GM21360 (cell line): ENCODE measurements at regions not wholly inside any gene's neighbourhood (a gene's known extent, or its start where the extent isn't known, plus 50 kb on each side); places are given as distances from the start of the nearest gene placed in this dataset.

Source experiments
- ATAC-seq: cut with Tn5 transposase; IDR thresholded peaks from one replicate; pipeline ENCODE4 v1.9.1; 2021; ENCODE audit warnings: mild to moderate bottlenecking, moderate library complexity; ENCODE audit not compliant: unreplicated experiment

DNA sequence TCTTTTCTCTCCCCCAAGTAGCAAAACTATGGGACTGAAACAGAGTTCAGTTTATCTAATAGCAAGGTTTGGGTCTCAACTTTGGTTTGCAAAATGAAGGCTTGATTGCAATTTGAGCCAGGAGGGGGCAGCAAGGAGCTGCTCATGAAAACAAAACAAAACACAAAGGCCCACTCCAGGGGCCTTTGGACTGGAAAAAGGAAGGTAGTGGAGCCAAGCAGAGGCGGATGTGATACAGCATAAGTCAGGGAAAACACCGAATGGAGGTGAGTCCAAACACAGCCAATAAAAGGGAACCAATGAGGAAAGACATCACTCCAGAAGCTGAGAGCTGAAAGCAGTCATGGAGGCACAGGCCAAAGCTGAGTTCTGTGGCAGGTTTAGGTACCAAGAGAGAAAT, 799.7 kb upstream of the ACVR2A start:
- peak; percentile 86 for ATAC-seq

DNA sequence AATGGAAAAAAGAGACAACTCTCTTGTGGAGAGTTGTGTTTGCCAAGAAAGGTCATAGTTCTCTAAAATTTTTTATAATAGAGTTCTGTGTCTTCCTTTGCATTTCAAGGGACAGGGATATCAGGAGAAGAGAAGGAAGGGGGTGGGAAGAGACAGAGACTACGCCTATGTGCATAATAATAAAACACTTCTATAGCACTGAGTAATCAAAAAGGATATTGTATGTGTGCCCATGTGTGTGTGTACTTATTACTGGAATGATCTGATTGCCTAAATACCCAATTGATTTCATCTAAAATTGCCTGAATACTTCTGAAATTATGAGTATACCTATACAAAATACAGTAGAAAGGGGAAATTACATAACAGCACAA, 803.7 kb upstream of the ACVR2A start:
- no peak for ATAC-seq

DNA sequence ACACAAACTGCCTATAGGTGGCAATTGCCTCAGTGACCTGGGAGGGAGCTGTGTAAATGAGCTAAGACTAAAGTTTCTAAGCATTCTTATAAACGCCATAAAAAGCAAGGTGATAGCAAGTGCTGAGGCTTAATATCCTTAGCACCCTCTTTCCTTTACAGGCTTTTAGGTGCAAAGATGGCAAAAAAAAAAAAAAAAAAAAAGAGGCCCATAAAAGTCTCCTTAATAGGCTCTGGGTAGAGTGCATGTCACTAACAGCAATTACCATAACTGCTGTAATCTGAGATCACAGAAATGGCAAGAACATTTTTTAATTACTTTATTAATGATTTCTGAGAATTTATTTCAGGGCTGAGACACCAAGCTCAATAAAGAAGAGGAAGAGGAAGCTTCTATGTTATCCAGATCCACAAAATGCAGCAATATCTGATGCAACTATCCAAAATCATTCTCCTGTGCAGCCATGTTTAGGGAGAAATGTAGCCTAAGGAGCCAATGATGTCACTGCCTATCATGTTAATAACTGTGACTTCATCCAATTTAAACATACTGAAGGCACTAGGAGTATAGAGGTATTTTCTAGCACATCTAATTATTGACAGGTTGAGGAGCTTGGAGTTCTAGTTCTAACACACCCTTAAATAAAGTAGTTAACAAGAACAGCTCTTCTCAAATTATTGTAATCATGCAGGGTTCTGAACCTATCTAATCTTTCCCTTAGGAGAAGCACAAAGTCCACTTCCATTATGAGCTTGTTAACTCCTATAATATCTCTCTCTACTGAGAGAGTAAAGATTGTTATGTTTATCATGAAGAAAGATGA, 804.3 kb upstream of the ACVR2A start:
- no peak for ATAC-seq

DNA sequence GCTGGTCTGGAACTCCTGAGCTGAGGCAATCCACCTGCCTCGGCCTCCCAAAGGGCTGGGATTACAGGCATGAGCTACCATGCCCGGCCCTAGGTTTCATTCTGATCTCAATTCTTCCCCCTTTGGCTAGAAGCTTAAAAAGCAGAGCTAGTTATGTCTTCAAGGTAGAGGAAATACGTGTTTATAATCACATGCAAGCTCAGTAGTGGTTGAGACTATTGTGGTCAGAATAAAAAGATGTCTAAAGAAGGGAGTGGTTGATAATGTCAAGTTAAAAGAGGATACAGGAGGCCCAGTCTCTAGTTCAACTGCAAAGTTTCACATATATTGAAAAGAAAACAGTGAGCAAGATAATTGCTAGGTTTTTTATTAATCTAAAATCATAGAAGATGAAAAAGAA, 807.8 kb upstream of the ACVR2A start:
- no peak for ATAC-seq

DNA sequence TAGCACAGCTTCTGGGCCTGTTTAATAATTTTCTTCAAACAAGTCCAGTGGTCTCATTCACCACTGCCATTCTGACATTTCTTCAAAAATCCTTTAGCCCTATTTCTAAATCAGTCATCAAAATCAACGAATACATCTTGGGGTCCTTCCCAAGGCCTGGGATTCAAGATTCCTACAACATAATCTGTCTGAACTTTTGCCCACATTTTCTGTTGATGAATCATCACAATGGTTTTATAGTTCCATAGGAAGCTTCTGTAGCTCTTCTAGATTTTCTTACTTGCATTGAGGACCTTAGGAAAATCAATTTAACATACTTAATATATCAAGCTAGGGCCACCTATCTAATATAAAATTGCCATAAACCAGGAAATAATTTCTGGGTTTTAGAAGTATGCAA, 811.8 kb upstream of the ACVR2A start:
- ATAC-seq: no peak

DNA sequence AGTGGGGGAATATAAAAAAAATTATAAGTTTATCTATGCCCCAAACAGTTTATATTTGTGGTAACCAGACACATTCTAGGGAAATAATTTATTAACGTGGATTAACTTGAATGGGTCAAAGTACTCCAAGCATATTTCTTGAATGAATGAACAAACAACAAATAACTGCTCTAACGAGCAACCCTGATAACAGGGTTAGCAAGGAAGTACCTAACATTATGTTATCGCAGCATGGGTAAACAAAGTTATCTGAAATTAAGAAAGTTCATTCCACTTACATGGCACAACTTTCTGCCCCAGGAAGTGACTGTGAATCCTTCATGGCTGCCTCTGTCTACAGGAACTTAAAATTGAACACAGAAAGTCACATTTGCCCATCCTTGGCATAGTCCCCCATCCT, 812.9 kb upstream of the ACVR2A start:
- no peak for ATAC-seq

DNA sequence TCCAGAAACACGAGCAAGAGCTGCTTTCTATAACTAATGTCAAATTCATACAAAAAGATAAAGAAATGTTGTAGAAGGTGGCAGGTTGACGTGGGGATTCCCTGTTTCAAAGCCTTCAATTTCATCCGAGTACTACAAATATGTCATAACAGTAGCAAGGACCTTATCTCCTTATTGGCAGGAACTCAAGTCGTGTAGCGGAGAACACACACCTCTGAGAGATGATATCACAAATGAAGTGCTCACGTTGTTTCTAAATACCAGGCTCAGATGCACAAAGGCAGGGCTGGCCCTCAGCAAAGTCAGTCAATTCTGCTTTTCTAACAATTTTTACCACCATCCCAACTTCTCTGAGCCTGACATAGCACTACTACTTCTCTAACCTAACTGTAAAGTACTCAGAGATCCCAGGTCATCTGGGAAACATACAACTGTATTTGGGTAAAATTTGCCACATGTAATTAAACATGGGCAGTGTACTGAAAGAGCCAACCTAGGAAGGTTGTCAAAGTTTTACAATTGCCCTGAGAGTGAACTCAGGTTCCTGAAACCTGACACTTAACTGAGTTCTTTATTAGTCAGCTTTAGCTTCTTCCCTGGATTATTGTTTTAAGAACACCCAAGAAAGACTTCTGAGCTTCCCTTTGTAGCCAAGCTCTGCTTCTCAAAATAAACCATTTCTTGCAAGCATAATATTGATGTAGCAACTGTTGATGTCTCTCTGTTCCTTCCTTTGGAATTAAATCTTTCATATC, 813.7 kb upstream of the ACVR2A start:
- ATAC-seq: no peak

DNA sequence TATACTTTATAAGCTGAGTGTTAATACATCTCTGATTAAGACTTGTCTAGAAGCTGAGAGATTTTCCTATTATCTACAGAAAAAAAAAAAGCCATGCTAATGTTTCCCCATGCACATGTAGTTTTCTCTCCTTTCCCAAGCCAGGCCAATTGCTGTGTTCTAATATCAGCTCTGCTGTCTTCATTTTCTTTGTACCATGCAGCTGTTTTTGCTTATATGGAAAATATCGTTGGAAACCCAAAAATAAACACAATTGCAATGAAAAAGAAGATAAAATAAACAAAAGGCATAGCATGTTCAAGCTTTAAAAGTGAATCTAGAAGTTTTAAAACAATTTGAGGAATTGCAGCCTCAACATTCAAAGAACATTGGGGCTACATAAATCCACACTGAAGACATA, 817.4 kb upstream of the ACVR2A start:
- no peak for ATAC-seq

- ATAC-seq: no peak
Observed at GRCh38 chr2:147026664-147027295, 818.0 kb upstream of the ACVR2A start.

DNA sequence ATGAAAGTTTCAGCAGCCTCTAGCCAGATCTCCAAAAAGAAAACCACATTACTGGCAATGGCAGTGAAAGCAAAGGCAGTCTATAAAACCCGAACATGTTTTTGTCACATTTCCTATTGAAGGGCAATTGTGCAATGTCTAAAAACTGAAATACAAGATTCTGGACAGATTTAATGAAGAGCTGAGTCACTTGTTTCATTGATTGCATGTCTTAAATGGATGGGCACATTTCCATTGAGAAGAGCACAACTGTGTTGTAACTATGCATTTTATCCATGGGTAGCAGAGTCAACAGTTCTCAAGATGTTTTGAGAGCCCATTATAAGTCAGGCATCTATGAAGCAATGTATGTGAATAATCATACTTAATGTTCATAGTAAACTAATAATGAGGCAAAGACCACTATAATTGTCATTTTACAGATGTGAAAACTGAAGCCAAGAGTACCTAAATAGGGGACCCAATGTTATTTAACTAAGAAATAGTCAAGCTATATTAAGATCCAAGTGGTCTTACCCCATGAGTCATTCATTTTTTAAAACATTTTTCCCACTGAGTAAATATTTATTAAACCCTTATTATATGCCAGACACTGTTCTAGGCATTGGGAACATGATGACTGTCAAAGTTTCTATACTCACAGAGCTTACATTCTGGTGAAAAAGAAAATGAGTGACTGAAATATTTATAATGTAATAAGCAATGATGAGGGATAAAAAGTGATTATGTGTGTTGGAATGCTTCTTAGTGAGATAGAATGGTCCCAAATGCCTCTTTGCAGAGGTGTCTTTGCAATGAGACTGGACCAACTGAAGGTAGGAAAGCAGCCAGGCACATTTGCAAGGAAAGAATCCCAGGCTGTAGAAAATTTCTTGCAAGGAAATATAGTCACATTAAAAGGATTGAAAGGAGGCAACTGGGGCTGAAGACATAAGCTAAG, 818.9 kb upstream of the ACVR2A start:
- ATAC-seq: no peak

DNA sequence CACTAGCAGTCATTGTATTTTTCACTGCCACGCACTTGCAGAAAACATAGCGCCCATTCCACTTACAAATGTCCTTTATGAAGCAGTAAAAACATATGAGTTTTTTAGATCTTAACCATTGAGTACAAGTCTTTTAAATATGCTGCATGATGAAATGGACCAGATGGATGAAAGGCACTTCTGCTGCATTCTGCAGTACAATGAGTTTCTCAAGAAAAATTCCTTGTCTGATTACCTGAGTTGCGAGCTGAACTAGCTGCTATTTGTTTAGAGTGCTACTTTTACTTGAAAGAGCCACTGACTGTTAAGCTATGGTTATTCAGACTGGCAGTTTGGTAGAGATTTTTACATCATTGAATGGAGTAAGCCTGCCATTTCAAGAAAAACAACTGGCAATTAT, 825.5 kb upstream of the ACVR2A start:
- ATAC-seq: no peak

GRCh38 chr2:147017951-147018645, 826.7 kb upstream of the ACVR2A start:
- ATAC-seq: no peak

GRCh38 chr2:147016181-147016580, 828.6 kb upstream of the ACVR2A start:
- ATAC-seq: no peak

- ATAC-seq: no peak
Observed at GRCh38 chr2:147015591-147015990, 829.2 kb upstream of the ACVR2A start.

DNA sequence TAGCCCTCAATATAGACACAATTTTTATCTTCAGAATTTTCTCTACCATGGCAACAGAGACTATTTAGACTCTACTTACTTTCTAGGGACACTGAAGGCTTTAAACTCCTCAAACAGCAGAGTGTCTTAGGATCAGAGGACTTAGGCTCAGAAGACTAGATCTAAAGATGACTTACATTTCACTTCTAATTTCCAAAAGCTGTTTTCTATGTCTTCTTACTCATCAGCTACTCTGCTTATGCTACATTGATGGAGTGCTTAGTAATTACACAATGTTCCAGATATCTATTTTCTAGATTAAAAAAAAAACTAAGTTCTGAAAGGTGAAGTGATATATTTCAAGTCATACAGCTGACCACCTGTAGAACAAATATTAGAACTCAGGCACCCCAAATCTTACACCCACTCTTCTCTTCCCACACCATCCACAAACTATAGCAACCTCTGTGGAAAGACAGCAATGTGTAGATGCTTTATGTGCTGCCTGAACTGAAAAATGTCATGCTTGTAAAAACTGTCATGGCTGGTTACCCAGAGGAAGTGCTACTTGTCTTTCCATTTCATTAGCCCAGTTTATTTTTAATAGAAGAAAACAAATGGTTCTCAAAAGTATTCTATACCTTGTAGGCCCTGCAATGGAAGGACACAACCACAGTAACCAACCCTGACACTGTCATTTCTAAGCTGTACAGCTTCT, 831.0 kb upstream of the ACVR2A start:
- ATAC-seq: peak; percentile 74

DNA sequence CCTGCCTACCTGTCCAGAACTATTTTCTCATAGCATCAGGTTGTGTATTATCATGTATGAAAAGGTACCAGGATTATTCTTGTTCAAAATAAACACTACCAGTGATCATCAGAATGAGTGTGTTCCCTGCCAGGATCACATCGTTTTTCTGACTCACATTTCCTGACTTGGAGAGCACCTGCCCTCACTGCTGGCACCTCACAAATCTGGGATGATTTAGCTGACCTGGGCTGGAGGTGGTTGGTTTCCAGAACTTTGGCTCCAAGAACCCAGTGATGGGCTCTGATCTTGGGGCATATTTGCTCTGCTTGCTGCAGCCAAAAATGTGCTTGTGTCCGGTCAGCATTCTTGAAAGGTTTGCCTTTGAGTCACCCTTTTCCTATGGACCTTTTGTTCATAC, 836.3 kb upstream of the ACVR2A start:
- no peak for ATAC-seq

- ATAC-seq: no peak
Observed at GRCh38 chr2:147006736-147007141, 838.1 kb upstream of the ACVR2A start.

GRCh38 chr2:147003081-147003480, 841.7 kb upstream of the ACVR2A start:
- no peak for ATAC-seq

- no peak for ATAC-seq
Observed at GRCh38 chr2:147002256-147002655, 842.6 kb upstream of the ACVR2A start.

GRCh38 chr2:147001061-147001460, 843.8 kb upstream of the ACVR2A start:
- ATAC-seq: no peak
